Body of pancreas (tissue), 4 donors: ENCODE measurements at regions not wholly inside any gene's neighbourhood (a gene's known extent, or its start where the extent isn't known, plus 50 kb on each side); places are given as distances from the start of the nearest gene placed in this dataset.

Experiments
- POLR2A ChIP-seq, 3 donors: fragments of 450-650 bp; IDR thresholded peaks; one replicate each; pipeline ENCODE4 v1.6.1; 2016; ENCODE audit warnings: antibody characterized with exemption in 3 of 3, mild to moderate bottlenecking in 2 of 3
- TF ChIP-seq, protein P1 (sequence below), 7 experiments: fragments of 450-650 bp in 4 of 7; fragments of 200-600 bp in 3 of 7; sonication (generic) in 3 of 7; IDR thresholded peaks; one replicate each; pipeline ENCODE4 v1.5.1; 2016 to 2019; ENCODE audit warnings: antibody characterized with exemption in 7 of 7

DNA sequence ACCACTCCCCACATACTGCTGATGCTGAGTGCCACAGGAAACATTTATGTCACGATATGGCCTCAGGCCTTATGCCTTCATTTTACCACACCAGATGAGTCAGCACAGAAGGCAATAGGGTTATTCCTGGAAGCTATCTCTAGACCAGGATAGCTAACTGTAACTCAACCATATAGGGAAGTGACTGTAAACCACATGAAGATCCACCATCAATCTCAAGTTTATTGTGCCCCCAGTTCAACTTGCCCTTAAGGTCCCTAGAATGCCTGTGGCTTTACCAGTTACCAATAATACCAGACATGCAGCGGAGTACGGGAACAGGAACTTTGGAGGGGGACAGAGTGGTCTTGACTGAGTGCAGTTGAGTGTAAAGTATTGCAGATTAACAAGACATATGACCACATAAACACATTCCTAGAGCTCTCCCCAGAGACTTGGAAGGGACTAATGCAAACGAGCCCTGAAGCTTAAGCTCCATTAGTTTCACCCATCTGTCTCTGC, 180.9 kb downstream of the KIF18A start:
- TF ChIP-seq, protein P1, sequence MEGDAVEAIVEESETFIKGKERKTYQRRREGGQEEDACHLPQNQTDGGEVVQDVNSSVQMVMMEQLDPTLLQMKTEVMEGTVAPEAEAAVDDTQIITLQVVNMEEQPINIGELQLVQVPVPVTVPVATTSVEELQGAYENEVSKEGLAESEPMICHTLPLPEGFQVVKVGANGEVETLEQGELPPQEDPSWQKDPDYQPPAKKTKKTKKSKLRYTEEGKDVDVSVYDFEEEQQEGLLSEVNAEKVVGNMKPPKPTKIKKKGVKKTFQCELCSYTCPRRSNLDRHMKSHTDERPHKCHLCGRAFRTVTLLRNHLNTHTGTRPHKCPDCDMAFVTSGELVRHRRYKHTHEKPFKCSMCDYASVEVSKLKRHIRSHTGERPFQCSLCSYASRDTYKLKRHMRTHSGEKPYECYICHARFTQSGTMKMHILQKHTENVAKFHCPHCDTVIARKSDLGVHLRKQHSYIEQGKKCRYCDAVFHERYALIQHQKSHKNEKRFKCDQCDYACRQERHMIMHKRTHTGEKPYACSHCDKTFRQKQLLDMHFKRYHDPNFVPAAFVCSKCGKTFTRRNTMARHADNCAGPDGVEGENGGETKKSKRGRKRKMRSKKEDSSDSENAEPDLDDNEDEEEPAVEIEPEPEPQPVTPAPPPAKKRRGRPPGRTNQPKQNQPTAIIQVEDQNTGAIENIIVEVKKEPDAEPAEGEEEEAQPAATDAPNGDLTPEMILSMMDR (IDR thresholded peaks at IDR 0.05): no peak
- TF ChIP-seq POLR2A (IDR thresholded peaks at IDR 0.05): no peak
